NB4 (cell line): ENCODE measurements at regions not wholly inside any gene's neighbourhood (a gene's known extent, or its start where the extent isn't known, plus 50 kb on each side); places are given as distances from the start of the nearest gene placed in this dataset.

Experiments used
- CTCF ChIP-seq: IDR thresholded peaks from one replicate; pipeline ENCODE4 v1.5.1; 2012; ENCODE audit warnings: low read depth, low read length
- MAX ChIP-seq: IDR thresholded peaks from 2 replicates; pipeline ENCODE4 v1.6.1; 2011; ENCODE audit warnings: low read depth, low read length
- MYC ChIP-seq: IDR thresholded peaks from 2 replicates; pipeline ENCODE4 v1.6.1; 2011; ENCODE audit warnings: low read depth, low read length
- POLR2A ChIP-seq: IDR thresholded peaks from 2 replicates; pipeline ENCODE4 v1.6.1; 2011; ENCODE audit warnings: mild to moderate bottlenecking; ENCODE audit not compliant: insufficient read length; ENCODE audit errors: extremely low read depth

DNA sequence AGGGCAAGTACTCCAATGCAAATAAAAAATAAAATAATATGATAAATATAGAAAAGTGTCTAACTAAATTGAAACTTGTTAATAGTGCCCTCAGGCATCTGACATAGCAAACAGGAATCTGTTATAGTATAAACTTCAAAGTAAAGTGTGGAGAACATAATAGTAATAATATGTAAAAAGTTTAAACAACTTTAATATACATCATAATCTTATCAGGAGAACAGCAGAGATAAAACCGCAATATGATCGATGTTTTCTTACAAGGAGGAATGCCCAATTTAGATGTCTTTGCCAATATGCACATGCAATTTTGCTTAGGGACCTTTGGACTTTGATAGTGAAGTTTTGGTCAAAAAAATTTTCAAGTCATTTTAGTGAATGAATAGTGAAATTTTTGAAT, 514.8 kb upstream of the IMPG1 start:
- TF ChIP-seq CTCF: no peak
- TF ChIP-seq POLR2A: no peak
- TF ChIP-seq MAX: no peak
- no peak for TF ChIP-seq MYC
